Pancreas (tissue), 10 donors: ENCODE measurements at regions not wholly inside any gene's neighbourhood (a gene's known extent, or its start where the extent isn't known, plus 50 kb on each side); places are given as distances from the start of the nearest gene placed in this dataset.

Experiments used
- ATAC-seq, 4 donors: fragments of 200-7000 bp; cut with Tn5 transposase; one replicate each; pipeline versions ENCODE4 v1.8.0 to v1.9.1; 2020; ENCODE audit warnings: mild to moderate bottlenecking in 4 of 4, moderate library complexity in 4 of 4
- DNase-seq, 6 donors: peaks; one replicate each; pipeline ENCODE4 v3.0.0-alpha.2; 2020
- FAIRE-seq: peaks from 2 replicates; lab custom pipeline; 2012; peaks lifted over from hg19 to GRCh38; lab: Jason Lieb, UNC
- H3K27ac ChIP-seq, 4 donors: fragments of 200-600 bp; sonication (generic); 1 replicate in 3 of 4; 2 replicates in 1 of 4; pipeline versions ENCODE4 v1.5.0 to v1.8.0; 2020
- H3K27me3 ChIP-seq, 4 donors: fragments of 200-600 bp; one replicate each; pipeline ENCODE4 v1.8.0; 2021
- H3K36me3 ChIP-seq, 3 donors: fragments of 200-600 bp; sonication (generic) in 1 of 3; one replicate each; pipeline versions ENCODE4 v1.5.0 to v1.8.0; 2020 to 2021
- H3K4me1 ChIP-seq, 3 donors: fragments of 200-600 bp; one replicate each; pipeline ENCODE4 v1.8.0; 2021
- H3K4me3 ChIP-seq, 4 donors: fragments of 200-600 bp; sonication (generic) in 2 of 4; one replicate each; pipeline versions ENCODE4 v1.5.0 to v1.8.0; 2020 to 2021
- H3K9me3 ChIP-seq, 4 donors: fragments of 200-600 bp; one replicate each; pipeline ENCODE4 v1.8.0; 2021
- CTCF ChIP-seq, 4 donors: fragments of 200-600 bp; sonication (generic) in 3 of 4; IDR thresholded peaks; one replicate each; pipeline versions ENCODE4 v1.5.0 to v1.8.0; 2021; ENCODE audit warnings: antibody characterized with exemption in 4 of 4
- WGBS, 2 donors: extraction: QIAGEN DNeasy Blood & Tissue Kit; methylation state at CpG; one replicate each; pipeline ENCODE4 v1.1.7; 2013; 5-methylcytosine and 5-hydroxymethylcytosine counted together
- intact Hi-C, 3 donors: fragments of 100-400 bp; cut with DNase I; formaldehyde crosslinking; loops; one replicate each; pipeline versions ENCODE4 v1.11.1 to v1.14.2; 2022
- donor health status: healthy with polysubstance abuse.
- donor health status: DM: no; HTN: no; CAD: no; lungs with moderate emphysema.
- donor health status: DM: no; HTN: no; CAD: no.
- donor health status: control.
- donor health status: control.
- donor health status: Bipolar disorder and iron deficiency.
- donor health status: DM: yes; HTN: yes; CAD: no.
- donor health status: DM: no; HTN: no; CAD: no.
- donor health status: DM: no; HTN: no; CAD: no.
- donor health status: DM: yes; HTN: yes; CAD: no.

DNA sequence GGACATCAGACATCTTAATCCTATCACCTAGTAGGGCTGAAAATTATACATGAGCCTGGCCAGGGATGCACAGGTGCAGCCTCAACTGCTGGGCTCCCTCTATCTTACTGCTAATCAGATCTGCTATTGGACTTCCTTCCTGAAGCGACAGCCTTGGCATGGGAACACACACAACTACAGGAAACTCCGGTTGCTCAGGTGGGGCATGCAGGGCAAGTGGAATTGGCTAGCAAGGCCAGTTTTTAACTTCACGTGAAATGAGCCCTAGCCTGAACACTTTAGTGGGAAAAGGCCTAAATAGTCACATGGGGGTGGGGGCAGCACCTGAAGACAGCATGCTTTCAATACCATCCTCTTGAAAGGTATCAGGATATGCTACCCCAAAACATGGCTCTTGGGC, 147.9 kb upstream of the NCKAP5 start:
- TF ChIP-seq CTCF (IDR thresholded peaks at IDR 0.05) = no peak

DNA sequence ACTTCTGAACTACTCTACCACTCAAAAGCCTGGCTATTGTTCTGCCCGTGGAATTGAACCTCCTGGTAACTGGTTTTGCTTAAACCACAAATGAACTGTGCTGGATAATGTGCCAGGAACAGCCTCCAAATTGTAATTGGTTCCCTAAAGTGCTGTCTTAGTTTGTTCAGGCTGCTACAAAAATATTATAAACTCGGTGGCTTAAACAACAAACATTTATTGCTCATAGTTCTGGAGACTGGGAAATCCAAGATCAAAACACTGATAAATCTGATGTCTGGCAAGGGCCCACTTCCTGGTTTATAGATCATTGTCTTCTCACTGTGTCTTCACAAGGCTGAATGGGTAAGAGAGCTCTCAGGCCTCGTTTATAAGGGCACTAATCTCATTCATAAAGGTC, 149.2 kb upstream of the NCKAP5 start:
- FAIRE-seq (no peak), ATAC-seq (no peak), DNase-seq (no peak)
- Histone ChIP-seq H3K4me3 (no peak overlapping the region), H3K27me3 (no peaks in the 10 kb centered on the region), H3K4me1 (no peaks in the 10 kb centered on the region), H3K9me3 (no peaks in the 10 kb centered on the region), H3K27ac (no peak overlapping the region), H3K36me3 (no peaks in the 10 kb centered on the region)
- no peak for TF ChIP-seq CTCF (IDR thresholded peaks at IDR 0.05)
- intact Hi-C loops = no loop called here
- WGBS, 2 donors = 42 to 43% methylated on average over 3 of the region's 3 CpGs

More for the DNA sequence above, 147.9 kb upstream of the NCKAP5 start:
- ATAC-seq (no peak), DNase-seq (no peak), FAIRE-seq (no peak)
- H3K4me1 ChIP-seq = no peaks in the 10 kb centered on the region
- H3K27me3 ChIP-seq = no peaks in the 10 kb centered on the region
- no peak overlapping the region for H3K27ac ChIP-seq
- H3K36me3 ChIP-seq = no peaks in the 10 kb centered on the region
- intact Hi-C loops = no loop called here
- 58 to 59% methylated on average over 3 of the region's 3 CpGs for WGBS, 2 donors
- H3K4me3 ChIP-seq = no peak overlapping the region
- no peaks in the 10 kb centered on the region for H3K9me3 ChIP-seq

- no peaks in the 10 kb centered on the region for H3K36me3 ChIP-seq
- WGBS, 2 donors = 57 to 66% methylated on average over 7 of the region's 7 CpGs
- H3K27ac ChIP-seq = no peak overlapping the region
- no peaks in the 10 kb centered on the region for H3K9me3 ChIP-seq
- no peak overlapping the region for H3K4me3 ChIP-seq
- ATAC-seq (no peak), DNase-seq (no peak), FAIRE-seq (no peak)
- no peak for TF ChIP-seq CTCF (IDR thresholded peaks at IDR 0.05)
- no peaks in the 10 kb centered on the region for H3K27me3 ChIP-seq
- intact Hi-C loops = no loop called here
- H3K4me1 ChIP-seq = no peaks in the 10 kb centered on the region
Observed at GRCh38 chr2:133718688-133719201, 150.5 kb upstream of the NCKAP5 start.

DNA sequence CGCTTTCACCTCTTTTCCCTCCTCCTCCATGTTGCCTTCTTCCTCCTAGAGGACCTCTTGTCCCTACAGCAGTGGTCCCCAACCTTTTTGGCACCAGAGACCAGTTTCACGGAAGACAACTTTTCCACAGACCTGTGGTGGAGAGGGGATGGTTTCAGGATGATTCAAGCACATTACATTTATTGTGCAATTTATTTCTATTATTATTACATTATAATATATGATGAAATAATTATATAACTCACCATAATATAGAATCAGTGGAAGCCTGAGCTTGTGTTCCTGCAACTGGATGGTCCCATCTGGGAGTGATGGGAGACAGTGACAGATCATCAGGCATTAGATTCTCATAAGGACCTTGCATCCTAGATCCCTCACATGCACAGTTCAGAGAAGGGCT, 152.2 kb upstream of the NCKAP5 start:
- Histone ChIP-seq H3K27me3 (no peaks in the 10 kb centered on the region), H3K9me3 (no peaks in the 10 kb centered on the region), H3K36me3 (no peaks in the 10 kb centered on the region), H3K4me1 (no peaks in the 10 kb centered on the region), H3K27ac (no peak overlapping the region), H3K4me3 (no peak overlapping the region)
- intact Hi-C loops = no loop called here
- WGBS, 2 donors = 78 to 83% methylated on average over 2 of the region's 2 CpGs
- no peak for ATAC-seq
- DNase-seq = no peak
- TF ChIP-seq CTCF (IDR thresholded peaks at IDR 0.05) = no peak
- FAIRE-seq = no peak

DNA sequence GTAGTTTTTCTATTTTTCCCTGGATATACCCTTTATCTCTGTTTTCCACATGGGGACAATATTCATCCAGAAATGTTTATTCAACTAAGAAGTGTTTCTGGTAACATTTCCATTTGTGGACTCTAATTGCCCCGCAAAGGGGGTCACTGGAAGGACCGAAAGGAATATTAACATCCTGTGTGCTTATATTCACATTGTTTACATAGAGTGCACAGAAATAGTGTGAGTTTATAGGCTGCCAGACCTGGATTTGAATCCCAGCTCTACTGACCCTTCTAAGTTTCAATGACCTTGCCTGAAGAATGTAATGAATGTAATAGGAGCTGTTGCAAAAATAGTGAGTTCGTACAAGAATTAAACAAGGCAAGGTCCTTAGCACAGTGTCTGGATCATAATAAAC, 152.9 kb upstream of the NCKAP5 start:
- H3K27me3 ChIP-seq = no peaks in the 10 kb centered on the region
- FAIRE-seq (no peak), ATAC-seq (no peak), DNase-seq (no peak)
- H3K27ac ChIP-seq = no peak overlapping the region
- no peak for TF ChIP-seq CTCF (IDR thresholded peaks at IDR 0.05)
- no peaks in the 10 kb centered on the region for H3K4me1 ChIP-seq
- no peaks in the 10 kb centered on the region for H3K36me3 ChIP-seq
- H3K4me3 ChIP-seq = no peak overlapping the region
- WGBS, 2 donors = 64 to 77% methylated on average over 3 of the region's 3 CpGs
- H3K9me3 ChIP-seq = no peaks in the 10 kb centered on the region
- intact Hi-C loops = no loop called here
